Prostate gland (tissue), 2 donors: ENCODE measurements at regions not wholly inside any gene's neighbourhood (a gene's known extent, or its start where the extent isn't known, plus 50 kb on each side); places are given as distances from the start of the nearest gene placed in this dataset.

ENCODE experiments used
- POLR2A ChIP-seq: fragments of 450-650 bp; IDR thresholded peaks from one replicate; pipeline ENCODE4 v1.6.1; 2016; ENCODE audit warnings: antibody characterized with exemption, mild to moderate bottlenecking
- POLR2AphosphoS5 ChIP-seq: sonication (generic); formaldehyde crosslinking; IDR thresholded peaks from one replicate; pipeline ENCODE4 v1.6.1; 2017; ENCODE audit warnings: antibody characterized with exemption
- TF ChIP-seq, protein P1 (sequence below), 4 experiments: fragments of 200-600 bp in 2 of 4; fragments of 450-650 bp in 2 of 4; sonication (generic) in 2 of 4; IDR thresholded peaks; 1 replicate in 3 of 4; 2 replicates in 1 of 4; pipeline ENCODE4 v1.5.1; 2016 to 2019; ENCODE audit warnings: antibody characterized with exemption in 4 of 4, mild to moderate bottlenecking in 2 of 4, moderate library complexity in 2 of 4

DNA sequence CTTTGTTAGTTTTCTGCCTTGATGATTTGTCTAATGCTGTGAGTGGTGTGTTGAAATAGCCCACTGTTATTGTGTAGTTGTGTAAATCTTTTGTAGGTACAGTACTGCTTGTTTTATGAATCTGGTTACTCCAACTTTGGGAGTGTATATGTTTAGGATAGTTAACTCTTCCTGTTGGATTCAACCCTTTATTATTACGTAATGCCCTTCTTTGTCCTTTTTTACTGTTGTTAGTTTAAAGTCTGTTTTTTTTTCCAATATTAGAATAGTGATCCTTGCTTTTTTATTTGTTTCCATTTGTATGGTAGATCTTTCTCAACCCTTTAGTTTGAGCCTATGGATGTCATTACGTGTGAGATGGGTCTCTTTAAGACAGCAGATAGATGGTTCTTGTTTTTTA, 261.5 kb upstream of the CDH2 start:
- TF ChIP-seq POLR2AphosphoS5 (no peak), POLR2A (no peak)
- TF ChIP-seq, protein P1, sequence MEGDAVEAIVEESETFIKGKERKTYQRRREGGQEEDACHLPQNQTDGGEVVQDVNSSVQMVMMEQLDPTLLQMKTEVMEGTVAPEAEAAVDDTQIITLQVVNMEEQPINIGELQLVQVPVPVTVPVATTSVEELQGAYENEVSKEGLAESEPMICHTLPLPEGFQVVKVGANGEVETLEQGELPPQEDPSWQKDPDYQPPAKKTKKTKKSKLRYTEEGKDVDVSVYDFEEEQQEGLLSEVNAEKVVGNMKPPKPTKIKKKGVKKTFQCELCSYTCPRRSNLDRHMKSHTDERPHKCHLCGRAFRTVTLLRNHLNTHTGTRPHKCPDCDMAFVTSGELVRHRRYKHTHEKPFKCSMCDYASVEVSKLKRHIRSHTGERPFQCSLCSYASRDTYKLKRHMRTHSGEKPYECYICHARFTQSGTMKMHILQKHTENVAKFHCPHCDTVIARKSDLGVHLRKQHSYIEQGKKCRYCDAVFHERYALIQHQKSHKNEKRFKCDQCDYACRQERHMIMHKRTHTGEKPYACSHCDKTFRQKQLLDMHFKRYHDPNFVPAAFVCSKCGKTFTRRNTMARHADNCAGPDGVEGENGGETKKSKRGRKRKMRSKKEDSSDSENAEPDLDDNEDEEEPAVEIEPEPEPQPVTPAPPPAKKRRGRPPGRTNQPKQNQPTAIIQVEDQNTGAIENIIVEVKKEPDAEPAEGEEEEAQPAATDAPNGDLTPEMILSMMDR (IDR thresholded peaks at IDR 0.05): no peak
